H7 (cell line): ENCODE measurements at regions not wholly inside any gene's neighbourhood (a gene's known extent, or its start where the extent isn't known, plus 50 kb on each side); places are given as distances from the start of the nearest gene placed in this dataset.
A peak's percentile ranks its signal among the peaks of the same experiment; 100 is the strongest.

ENCODE experiments used
- DNase-seq: peaks from one replicate; pipeline ENCODE4 v3.0.0; 2012
- H3K27me3 ChIP-seq: 2 replicates; pipeline ENCODE4 v1.6.0; 2011; ENCODE audit warnings: mild to moderate bottlenecking, low read length; ENCODE audit not compliant: control insufficient read depth, insufficient read depth
- H3K36me3 ChIP-seq: replicated peaks from 2 replicates; pipeline ENCODE4 v1.5.1; 2011; ENCODE audit warnings: low read length; ENCODE audit not compliant: control insufficient read depth, insufficient read depth
- H3K4me3 ChIP-seq: 2 replicates; pipeline ENCODE4 v1.5.1; 2011; ENCODE audit warnings: low read depth, mild to moderate bottlenecking, control low read depth, low read length, moderate library complexity; ENCODE audit not compliant: insufficient read depth

GRCh38 chr3:82800248-82800647, 1038.8 kb upstream of the GBE1 start:
- H3K36me3 ChIP-seq = no peaks in the 10 kb centered on the region
- no peak for DNase-seq
- H3K4me3 ChIP-seq = no peak overlapping the region
- H3K27me3 ChIP-seq = no peaks in the 10 kb centered on the region

GRCh38 chr3:82796765-82797164, 1035.3 kb upstream of the GBE1 start:
- no peaks in the 10 kb centered on the region for H3K36me3 ChIP-seq
- H3K27me3 ChIP-seq = no peaks in the 10 kb centered on the region
- H3K4me3 ChIP-seq = no peak overlapping the region
- peak; percentile 11 for DNase-seq

GRCh38 chr3:82791241-82791640, 1029.8 kb upstream of the GBE1 start:
- Histone ChIP-seq H3K36me3 (no peaks in the 10 kb centered on the region), H3K27me3 (no peaks in the 10 kb centered on the region)
- no peak for DNase-seq

GRCh38 chr3:82790307-82791097, 1029.1 kb upstream of the GBE1 start:
- H3K4me3 ChIP-seq = no peak overlapping the region

More at GRCh38 chr3:82791241-82791640, 1029.8 kb upstream of the GBE1 start:
- H3K4me3 ChIP-seq = no peak overlapping the region

GRCh38 chr3:82783194-82783593, 1021.7 kb upstream of the GBE1 start:
- no peaks in the 10 kb centered on the region for H3K27me3 ChIP-seq
- no peaks in the 10 kb centered on the region for H3K36me3 ChIP-seq
- no peak for DNase-seq
- no peak overlapping the region for H3K4me3 ChIP-seq

More at GRCh38 chr3:82790307-82791097, 1029.1 kb upstream of the GBE1 start:
- H3K36me3 ChIP-seq = no peaks in the 10 kb centered on the region
- H3K27me3 ChIP-seq = no peaks in the 10 kb centered on the region
- DNase-seq = no peak

GRCh38 chr3:82773207-82773606, 1011.8 kb upstream of the GBE1 start:
- Histone ChIP-seq H3K36me3 (no peaks in the 10 kb centered on the region), H3K4me3 (no peak overlapping the region), H3K27me3 (no peaks in the 10 kb centered on the region)
- DNase-seq = no peak

- no peak for DNase-seq
- no peaks in the 10 kb centered on the region for H3K27me3 ChIP-seq
- no peaks in the 10 kb centered on the region for H3K36me3 ChIP-seq
- no peak overlapping the region for H3K4me3 ChIP-seq
Observed at GRCh38 chr3:82764521-82764920, 1003.1 kb upstream of the GBE1 start.

- no peaks in the 10 kb centered on the region for H3K36me3 ChIP-seq
- DNase-seq = no peak
- no peak overlapping the region for H3K4me3 ChIP-seq
- no peaks in the 10 kb centered on the region for H3K27me3 ChIP-seq
Observed at GRCh38 chr3:82761858-82762257, 1000.4 kb upstream of the GBE1 start.

GRCh38 chr3:82745544-82745943, 984.1 kb upstream of the GBE1 start:
- no peak for DNase-seq
- no peak overlapping the region for H3K4me3 ChIP-seq
- H3K27me3 ChIP-seq = no peaks in the 10 kb centered on the region
- H3K36me3 ChIP-seq = no peaks in the 10 kb centered on the region

- H3K4me3 ChIP-seq = no peak overlapping the region
- no peak for DNase-seq
- no peaks in the 10 kb centered on the region for H3K27me3 ChIP-seq
- H3K36me3 ChIP-seq = no peaks in the 10 kb centered on the region
Observed at GRCh38 chr3:82743196-82743595, 981.8 kb upstream of the GBE1 start.

- no peaks in the 10 kb centered on the region for H3K27me3 ChIP-seq
- H3K36me3 ChIP-seq = no peaks in the 10 kb centered on the region
- no peak for DNase-seq
- H3K4me3 ChIP-seq = no peak overlapping the region
Observed at GRCh38 chr3:82741346-82741745, 979.9 kb upstream of the GBE1 start.

- no peak for DNase-seq
- Histone ChIP-seq H3K4me3 (no peak overlapping the region), H3K36me3 (no peaks in the 10 kb centered on the region), H3K27me3 (no peaks in the 10 kb centered on the region)
Observed at GRCh38 chr3:82739390-82739789, 977.9 kb upstream of the GBE1 start.

GRCh38 chr3:82736696-82737277, 975.3 kb upstream of the GBE1 start:
- Histone ChIP-seq H3K36me3 (no peaks in the 10 kb centered on the region), H3K4me3 (no peak overlapping the region), H3K27me3 (no peaks in the 10 kb centered on the region)
- DNase-seq = no peak

GRCh38 chr3:82715091-82715856, 953.8 kb upstream of the GBE1 start:
- Histone ChIP-seq H3K4me3 (no peak overlapping the region), H3K27me3 (no peaks in the 10 kb centered on the region), H3K36me3 (no peaks in the 10 kb centered on the region)
- no peak for DNase-seq

GRCh38 chr3:82707035-82707434, 945.6 kb upstream of the GBE1 start:
- no peak overlapping the region for H3K4me3 ChIP-seq
- no peaks in the 10 kb centered on the region for H3K36me3 ChIP-seq
- no peaks in the 10 kb centered on the region for H3K27me3 ChIP-seq
- DNase-seq = no peak
